ENCODE measurements at regions not wholly inside any gene's neighbourhood (a gene's known extent, or its start where the extent isn't known, plus 50 kb on each side); places are given as distances from the start of the nearest gene placed in this dataset.
"Not testable (repeated sequence)": the region's sequence is repeated elsewhere in the genome, so short reads cannot be mapped to it uniquely, and the experiment has no call there.

GRCh38 chr10:31132681-31133244 is 101.1 kb upstream of the ZNF438 start:
- Histone ChIP-seq H3K27ac (peak overlapping the region; percentile 84 to 98), H3K4me1 (ENCODE audit: control insufficient read depth in 1 of 2, low read depth in 2 of 2) (peaks cover 11 to 62% of the 10 kb centered on the region in 2 donors)
- ATAC-seq (ENCODE audit: insufficient number of reproducible peaks, low FRiP score, low read depth) = no peak

DNA sequence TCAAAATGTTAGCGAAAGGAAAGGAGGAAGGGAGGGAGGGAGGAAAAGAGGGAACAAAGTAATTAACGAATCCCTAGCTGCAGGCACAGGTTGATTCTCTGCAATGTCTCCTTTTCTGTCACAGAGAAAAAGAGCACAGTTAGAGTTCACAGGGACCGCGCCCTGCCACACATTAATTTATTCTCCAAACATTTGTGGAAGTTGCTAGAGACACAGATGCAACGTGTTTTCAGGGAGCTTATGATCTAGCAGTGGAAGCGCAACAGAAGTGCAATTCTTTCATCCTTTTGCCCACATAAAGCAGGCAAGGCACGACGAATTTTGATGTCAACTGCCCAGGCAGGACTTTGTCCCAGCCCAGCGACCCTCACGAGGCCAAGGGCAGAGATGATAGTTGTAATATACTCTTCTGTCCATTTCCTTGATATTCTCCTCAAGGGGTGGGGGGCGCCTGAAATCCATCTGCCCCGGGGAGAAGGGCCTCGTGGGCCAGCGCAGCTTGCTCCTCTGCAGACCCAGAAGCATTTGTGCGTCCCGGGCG is 101.7 kb upstream of the ZNF438 start:
- Histone ChIP-seq H3K4me3 (peak overlapping the region; percentile 77), H3K36me3 (no peaks in the 10 kb centered on the region), H3K9me3 (no peaks in the 10 kb centered on the region), H3K27me3 (replicated peaks; ENCODE audit: insufficient read depth) (no peaks in the 10 kb centered on the region), H3K4me1 (ENCODE audit: control insufficient read depth in 1 of 2, low read depth in 2 of 2) (peaks cover 11 to 58% of the 10 kb centered on the region in 2 donors), H3K27ac (peak overlapping the region; percentile 84 to 98)
- TF ChIP-seq, protein P1, sequence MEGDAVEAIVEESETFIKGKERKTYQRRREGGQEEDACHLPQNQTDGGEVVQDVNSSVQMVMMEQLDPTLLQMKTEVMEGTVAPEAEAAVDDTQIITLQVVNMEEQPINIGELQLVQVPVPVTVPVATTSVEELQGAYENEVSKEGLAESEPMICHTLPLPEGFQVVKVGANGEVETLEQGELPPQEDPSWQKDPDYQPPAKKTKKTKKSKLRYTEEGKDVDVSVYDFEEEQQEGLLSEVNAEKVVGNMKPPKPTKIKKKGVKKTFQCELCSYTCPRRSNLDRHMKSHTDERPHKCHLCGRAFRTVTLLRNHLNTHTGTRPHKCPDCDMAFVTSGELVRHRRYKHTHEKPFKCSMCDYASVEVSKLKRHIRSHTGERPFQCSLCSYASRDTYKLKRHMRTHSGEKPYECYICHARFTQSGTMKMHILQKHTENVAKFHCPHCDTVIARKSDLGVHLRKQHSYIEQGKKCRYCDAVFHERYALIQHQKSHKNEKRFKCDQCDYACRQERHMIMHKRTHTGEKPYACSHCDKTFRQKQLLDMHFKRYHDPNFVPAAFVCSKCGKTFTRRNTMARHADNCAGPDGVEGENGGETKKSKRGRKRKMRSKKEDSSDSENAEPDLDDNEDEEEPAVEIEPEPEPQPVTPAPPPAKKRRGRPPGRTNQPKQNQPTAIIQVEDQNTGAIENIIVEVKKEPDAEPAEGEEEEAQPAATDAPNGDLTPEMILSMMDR (IDR thresholded peaks at IDR 0.05) = no peak
- ATAC-seq (ENCODE audit: insufficient number of reproducible peaks, low FRiP score, low read depth) (no peak), DNase-seq (ENCODE audit: low spot score) (no peak)

More at GRCh38 chr10:31132681-31133244, 101.1 kb upstream of the ZNF438 start:
- DNase-seq (ENCODE audit: low spot score) = no peak
- Histone ChIP-seq H3K9me3 (no peaks in the 10 kb centered on the region), H3K4me3 (no peak overlapping the region), H3K36me3 (no peaks in the 10 kb centered on the region), H3K27me3 (replicated peaks; ENCODE audit: insufficient read depth) (no peaks in the 10 kb centered on the region)
- TF ChIP-seq, protein P1 (IDR thresholded peaks at IDR 0.05) = no peak

GRCh38 chr10:31133792-31134310 is 102.2 kb upstream of the ZNF438 start:
- peak overlapping the region; percentile 77 for H3K4me3 ChIP-seq
- TF ChIP-seq, protein P1 (IDR thresholded peaks at IDR 0.05) = no peak
- H3K27me3 ChIP-seq (replicated peaks; ENCODE audit: insufficient read depth) = no peaks in the 10 kb centered on the region
- peaks cover 11 to 53% of the 10 kb centered on the region in 2 donors for H3K4me1 ChIP-seq (ENCODE audit: control insufficient read depth in 1 of 2, low read depth in 2 of 2)
- peak overlapping the region; percentile 84 to 98 for H3K27ac ChIP-seq
- ATAC-seq (ENCODE audit: insufficient number of reproducible peaks, low FRiP score, low read depth) = peak; percentile 66
- peak; percentile 49 for DNase-seq (ENCODE audit: low spot score)
- H3K9me3 ChIP-seq = no peaks in the 10 kb centered on the region
- no peaks in the 10 kb centered on the region for H3K36me3 ChIP-seq

DNA sequence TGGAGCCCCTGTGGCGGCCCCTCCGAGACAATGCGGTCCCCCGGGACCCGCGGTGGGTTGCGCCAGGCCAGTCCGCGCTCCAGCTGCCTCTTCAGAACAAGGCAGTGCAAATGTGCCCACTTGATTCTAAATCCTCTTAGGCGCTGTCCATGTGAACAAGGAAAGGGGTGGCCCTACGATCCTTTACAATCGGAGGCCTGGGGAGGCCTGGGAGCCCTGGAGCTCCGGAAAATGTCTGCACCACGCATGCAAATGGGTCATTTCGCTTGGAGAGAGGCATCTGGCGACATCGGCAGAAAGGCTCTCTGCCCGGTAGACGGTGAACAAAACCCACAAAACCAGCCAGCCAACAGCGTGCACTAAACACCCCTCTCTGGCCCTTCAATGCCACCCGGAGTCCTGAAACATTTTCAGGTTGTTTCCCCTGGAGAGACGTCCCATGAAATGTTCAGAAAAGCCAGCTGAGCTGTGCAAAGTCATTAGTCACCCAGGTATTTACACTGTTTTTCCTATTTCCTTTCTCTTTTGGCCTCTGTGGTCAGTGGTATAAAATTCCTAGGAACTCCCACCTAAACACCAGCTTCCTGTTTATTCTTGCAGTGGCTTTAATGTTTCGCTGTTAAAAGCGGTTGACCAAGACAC is 102.8 kb upstream of the ZNF438 start:
- Histone ChIP-seq H3K9me3 (no peaks in the 10 kb centered on the region), H3K27me3 (replicated peaks; ENCODE audit: insufficient read depth) (no peaks in the 10 kb centered on the region), H3K36me3 (no peaks in the 10 kb centered on the region), H3K4me3 (peak overlapping the region; percentile 77), H3K27ac (peak overlapping the region; percentile 84 to 98), H3K4me1 (ENCODE audit: control insufficient read depth in 1 of 2, low read depth in 2 of 2) (peaks cover 11 to 47% of the 10 kb centered on the region in 2 donors)
- ATAC-seq (ENCODE audit: insufficient number of reproducible peaks, low FRiP score, low read depth) (peak; percentile 45), DNase-seq (ENCODE audit: low spot score) (no peak)
- TF ChIP-seq, protein P1 (IDR thresholded peaks at IDR 0.05) = no peak

- peak overlapping the region; percentile 84 to 98 for H3K27ac ChIP-seq
- H3K9me3 ChIP-seq = no peaks in the 10 kb centered on the region
- peaks cover 11 to 39% of the 10 kb centered on the region in 2 donors for H3K4me1 ChIP-seq (ENCODE audit: control insufficient read depth in 1 of 2, low read depth in 2 of 2)
- H3K4me3 ChIP-seq = peak overlapping the region; percentile 77
- DNase-seq (ENCODE audit: low spot score) = no peak
- TF ChIP-seq, protein P1 (IDR thresholded peaks at IDR 0.05) = no peak
- no peaks in the 10 kb centered on the region for H3K36me3 ChIP-seq
- H3K27me3 ChIP-seq (replicated peaks; ENCODE audit: insufficient read depth) = no peaks in the 10 kb centered on the region
- ATAC-seq (ENCODE audit: insufficient number of reproducible peaks, low FRiP score, low read depth) = no peak
These were observed 103.5 kb upstream of the ZNF438 start for GRCh38 chr10:31135171-31135570.

DNA sequence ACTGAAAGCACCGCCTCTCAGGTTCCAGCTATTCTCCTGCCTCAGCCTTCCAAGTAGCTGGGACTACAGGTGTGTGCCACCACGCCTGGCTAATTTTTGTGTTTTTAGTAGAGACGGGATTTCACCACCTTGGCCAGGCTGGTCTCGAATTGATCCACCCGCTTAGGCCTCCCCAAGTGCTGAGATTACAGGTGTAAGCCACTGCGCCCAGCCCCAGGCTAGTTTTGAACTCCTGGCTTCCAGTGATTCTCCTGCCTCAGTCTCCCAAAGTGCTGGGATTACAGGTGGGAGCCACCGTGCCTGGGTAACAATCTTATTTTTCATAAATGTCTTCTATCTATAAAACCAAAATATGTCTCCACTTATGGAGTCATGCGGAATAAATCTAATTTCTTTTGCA is 104.1 kb upstream of the ZNF438 start:
- not testable (repeated sequence) for ATAC-seq (ENCODE audit: insufficient number of reproducible peaks, low FRiP score, low read depth); H3K9me3 ChIP-seq; H3K27me3 ChIP-seq (replicated peaks; ENCODE audit: insufficient read depth); H3K4me3 ChIP-seq; H3K36me3 ChIP-seq; DNase-seq (ENCODE audit: low spot score)
- Histone ChIP-seq H3K27ac (peak overlapping the region; percentile 84 to 98), H3K4me1 (ENCODE audit: control insufficient read depth in 1 of 2, low read depth in 2 of 2) (peaks cover 11 to 35% of the 10 kb centered on the region in 2 donors)

Data from thoracic aorta (tissue), 2 donors.